SK-N-SH (cell line): ENCODE measurements at regions not wholly inside any gene's neighbourhood (a gene's known extent, or its start where the extent isn't known, plus 50 kb on each side); places are given as distances from the start of the nearest gene placed in this dataset.

ENCODE experiments used
- CTCF ChIA-PET: fragments of 300-600, 350-600 bp; formaldehyde crosslinking; extraction: SDS; loops from one replicate; lab custom pipeline; 2021; lab: Yijun Ruan, JAX
- POLR2A ChIA-PET: fragments of 350-600 bp; sonication (Branson Sonifier 250); formaldehyde crosslinking; extraction: SDS; loops from one replicate; lab custom pipeline; 2020; ENCODE audit warnings: antibody characterized with exemption, inconsistent platforms; lab: Yijun Ruan, JAX
- DNase-seq: peaks from one replicate; pipeline ENCODE4 v3.0.0; 2012
- H2AFZ ChIP-seq: fragments of 200-600 bp; sonication (generic); 2 replicates; pipeline ENCODE4 v1.8.1; 2016; ENCODE audit warnings: antibody characterized with exemption, mild to moderate bottlenecking, low read depth
- H3F3A ChIP-seq: fragments of 200-600 bp; sonication (generic); replicated peaks from 2 replicates; pipeline ENCODE3; 2016; ENCODE audit warnings: antibody characterized with exemption, mild to moderate bottlenecking; ENCODE audit not compliant: insufficient read depth
- H3K27ac ChIP-seq, 2 experiments: fragments of 200-500 bp in 1 of 2; fragments of 200-600 bp in 1 of 2; sonication (Bioruptor generic) in 1 of 2; sonication (generic), shearing (Covaris generic) in 1 of 2; 2 replicates each; pipeline versions ENCODE4 v1.5.1 to v1.6.1; 2014 to 2016; ENCODE audit warnings: low read depth in 2 of 2, inconsistent platforms in 1 of 2, low read length in 1 of 2, mild to moderate bottlenecking in 1 of 2, mixed read lengths in 1 of 2
- H3K27me3 ChIP-seq: fragments of 200-600 bp; sonication (generic), shearing (Covaris generic); 2 replicates; pipeline ENCODE4 v1.6.1; 2016; ENCODE audit warnings: mixed run types; ENCODE audit not compliant: insufficient read depth
- H3K36me3 ChIP-seq, 2 experiments: fragments of 200-500 bp in 1 of 2; fragments of 200-600 bp in 1 of 2; sonication (Bioruptor generic) in 1 of 2; sonication (generic) in 1 of 2; replicated peaks in 1 of 2; 2 replicates each; pipeline versions ENCODE3 to v1.5.1; 2014 to 2016; ENCODE audit warnings: low read length in 1 of 2, mild to moderate bottlenecking in 1 of 2; ENCODE audit not compliant: insufficient read depth in 2 of 2, control insufficient read depth in 1 of 2
- H3K4me1 ChIP-seq, 2 experiments: fragments of 200-500 bp in 1 of 2; fragments of 200-600 bp in 1 of 2; sonication (Bioruptor generic) in 1 of 2; sonication (generic), shearing (Covaris generic) in 1 of 2; 2 replicates each; pipeline versions ENCODE4 v1.5.1 to v1.6.1; 2014 to 2016; ENCODE audit warnings: low read depth in 1 of 2, low read length in 1 of 2, mixed run types in 1 of 2; ENCODE audit not compliant: insufficient read depth in 2 of 2, control insufficient read depth in 1 of 2
- H3K4me2 ChIP-seq: fragments of 200-600 bp; sonication (generic), shearing (Covaris generic); 2 replicates; pipeline ENCODE4 v1.6.1; 2017; ENCODE audit warnings: mixed run types
- H3K4me3 ChIP-seq, 2 experiments: fragments of 200-500 bp in 1 of 2; fragments of 200-600 bp in 1 of 2; sonication (Bioruptor generic) in 1 of 2; sonication (generic), shearing (Covaris generic) in 1 of 2; 2 replicates each; pipeline versions ENCODE4 v1.5.1 to v1.8.1; 2014 to 2016; ENCODE audit warnings: low read depth in 2 of 2, inconsistent platforms in 1 of 2, low read length in 1 of 2, mild to moderate bottlenecking in 1 of 2, mixed read lengths in 1 of 2, moderate library complexity in 1 of 2
- H3K79me2 ChIP-seq: fragments of 200-600 bp; sonication (generic); 2 replicates; pipeline ENCODE4 v1.8.1; 2017; ENCODE audit warnings: mild to moderate bottlenecking; ENCODE audit not compliant: insufficient read depth
- H3K9ac ChIP-seq: fragments of 200-600 bp; sonication (generic); 2 replicates; pipeline ENCODE4 v1.6.1; 2017; ENCODE audit warnings: mixed run types
- H3K9me2 ChIP-seq: fragments of 200-600 bp; sonication (generic); 2 replicates; pipeline ENCODE4 v1.6.1; 2017; ENCODE audit warnings: mixed run types
- H3K9me3 ChIP-seq: fragments of 200-600 bp; sonication (generic); 2 replicates; pipeline ENCODE4 v1.6.1; 2017; ENCODE audit warnings: mixed run types, mild to moderate bottlenecking, moderate library complexity
- H4K20me1 ChIP-seq: fragments of 200-600 bp; sonication (generic); 2 replicates; pipeline ENCODE4 v1.6.1; 2017; ENCODE audit warnings: mild to moderate bottlenecking, mixed run types; ENCODE audit not compliant: insufficient read depth
- EP300 ChIP-seq, 2 experiments: IDR thresholded peaks; 2 replicates each; pipeline versions ENCODE4 v1.4.0 to v1.6.1; 2012; ENCODE audit warnings: borderline replicate concordance in 1 of 2, low read depth in 1 of 2, low read length in 1 of 2
- FOSL2 ChIP-seq: IDR thresholded peaks from 2 replicates; pipeline ENCODE4 v1.4.0; 2012; ENCODE audit warnings: low read depth, mild to moderate bottlenecking, moderate library complexity, borderline replicate concordance
- FOXJ3 ChIP-seq: sonication (generic); formaldehyde crosslinking; IDR thresholded peaks from 2 replicates; pipeline ENCODE4 v1.5.1; 2020; ENCODE audit warnings: mild to moderate bottlenecking, missing genetic modification reagents
- FOXM1 ChIP-seq: IDR thresholded peaks from 2 replicates; pipeline ENCODE4 v1.4.0; 2012; ENCODE audit warnings: low read depth, mild to moderate bottlenecking
- GABPA ChIP-seq: IDR thresholded peaks from 2 replicates; pipeline ENCODE4 v1.4.0; 2012; ENCODE audit warnings: low read depth, mild to moderate bottlenecking
- JUND ChIP-seq: IDR thresholded peaks from 2 replicates; pipeline ENCODE4 v1.4.0; 2012
- MXI1 ChIP-seq: IDR thresholded peaks from 2 replicates; pipeline ENCODE4 v1.6.1; 2012; ENCODE audit warnings: mild to moderate bottlenecking, low read depth, low read length, improper control_type of control experiment
- NFIC ChIP-seq: IDR thresholded peaks from 2 replicates; pipeline ENCODE4 v1.4.0; 2012; ENCODE audit warnings: borderline replicate concordance
- RAD21 ChIP-seq: IDR thresholded peaks from 2 replicates; pipeline ENCODE4 v1.6.1; 2012; ENCODE audit warnings: mild to moderate bottlenecking, low read length
- RCOR1 ChIP-seq: fragments of 150-350 bp; IDR thresholded peaks from 2 replicates; pipeline ENCODE4 v1.6.1; 2017; ENCODE audit warnings: antibody characterized with exemption, low read length
- RFX5 ChIP-seq: IDR thresholded peaks from 2 replicates; pipeline ENCODE4 v1.6.1; 2012; ENCODE audit warnings: mild to moderate bottlenecking, improper control_type of control experiment, low read length
- RXRA ChIP-seq: IDR thresholded peaks from 2 replicates; pipeline ENCODE4 v1.4.0; 2012; ENCODE audit warnings: low read depth, mild to moderate bottlenecking, borderline replicate concordance
- SIN3A ChIP-seq: IDR thresholded peaks from 2 replicates; pipeline ENCODE4 v1.6.1; 2012; ENCODE audit warnings: low read depth, mild to moderate bottlenecking, low read length, moderate library complexity, borderline replicate concordance
- TAF1 ChIP-seq: IDR thresholded peaks from 2 replicates; pipeline ENCODE4 v1.6.1; 2012; ENCODE audit warnings: low read depth, mild to moderate bottlenecking, low read length, moderate library complexity, borderline replicate concordance
- TCF12 ChIP-seq: IDR thresholded peaks from 2 replicates; pipeline ENCODE4 v1.4.0; 2012
- TEAD4 ChIP-seq: IDR thresholded peaks from 2 replicates; pipeline ENCODE4 v1.4.0; 2012; ENCODE audit warnings: mild to moderate bottlenecking, borderline replicate concordance; ENCODE audit not compliant: insufficient read depth
- USF2 ChIP-seq: fragments of 150-350 bp; IDR thresholded peaks from 2 replicates; pipeline ENCODE4 v1.6.1; 2017; ENCODE audit warnings: antibody characterized with exemption, low read length, low read depth, borderline replicate concordance
- WGBS: methylation state at CpG from one replicate; pipeline ENCODE4 v1.1.6; 2017; ENCODE audit warnings: low lambda C conversion rate; 5-methylcytosine and 5-hydroxymethylcytosine counted together
- TF ChIP-seq, protein P1 (sequence below): IDR thresholded peaks from 2 replicates; pipeline ENCODE4 v1.4.0; 2012; ENCODE audit warnings: low read depth
- TF ChIP-seq, protein P2 (sequence below): fragments of 200-600 bp; sonication (generic); IDR thresholded peaks from 2 replicates; pipeline ENCODE4 v1.6.1; 2017; ENCODE audit warnings: antibody characterized with exemption, mild to moderate bottlenecking, moderate library complexity
- TF ChIP-seq, protein P3 (sequence below): IDR thresholded peaks from 2 replicates; pipeline ENCODE4 v1.6.1; 2012; ENCODE audit warnings: mild to moderate bottlenecking, low read depth, low read length, moderate library complexity
- TF ChIP-seq, protein P4 (sequence below): IDR thresholded peaks from 2 replicates; pipeline ENCODE4 v1.4.0; 2012; ENCODE audit warnings: low read depth, borderline replicate concordance

DNA sequence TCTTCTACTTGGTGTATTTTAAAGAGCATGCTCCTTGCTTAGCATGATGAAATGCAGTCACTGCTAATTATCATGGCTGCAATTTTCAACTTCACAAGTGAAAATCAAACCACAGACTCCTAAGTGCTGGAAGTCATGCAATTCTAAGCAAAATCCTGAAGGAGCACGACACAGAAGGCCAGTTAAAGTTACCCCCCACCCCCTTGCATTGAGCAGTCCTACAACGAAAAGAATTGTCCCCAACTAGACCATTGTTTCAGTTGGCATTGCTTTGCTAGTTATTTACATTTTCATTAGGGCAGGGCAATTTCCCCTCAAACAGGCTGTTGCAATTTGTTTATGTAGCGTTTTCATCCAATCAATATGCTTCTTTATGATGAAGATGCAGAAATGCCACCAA is 321.2 kb downstream of the PCDH7 start:
- CTCF ChIA-PET, result no interaction called here
- no peak for TF ChIP-seq USF2
- no peak for TF ChIP-seq SIN3A
- no peak for TF ChIP-seq RFX5
- TF ChIP-seq RCOR1, result no peak
- no peak for TF ChIP-seq MXI1
- TF ChIP-seq, protein P1, sequence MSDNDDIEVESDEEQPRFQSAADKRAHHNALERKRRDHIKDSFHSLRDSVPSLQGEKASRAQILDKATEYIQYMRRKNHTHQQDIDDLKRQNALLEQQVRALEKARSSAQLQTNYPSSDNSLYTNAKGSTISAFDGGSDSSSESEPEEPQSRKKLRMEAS, result no peak
- TF ChIP-seq FOXM1, result no peak
- no peak for TF ChIP-seq FOSL2
- TF ChIP-seq NFIC, result no peak
- no peak for TF ChIP-seq FOXJ3 (CRISPR knock-in tag)
- TF ChIP-seq, protein P2, sequence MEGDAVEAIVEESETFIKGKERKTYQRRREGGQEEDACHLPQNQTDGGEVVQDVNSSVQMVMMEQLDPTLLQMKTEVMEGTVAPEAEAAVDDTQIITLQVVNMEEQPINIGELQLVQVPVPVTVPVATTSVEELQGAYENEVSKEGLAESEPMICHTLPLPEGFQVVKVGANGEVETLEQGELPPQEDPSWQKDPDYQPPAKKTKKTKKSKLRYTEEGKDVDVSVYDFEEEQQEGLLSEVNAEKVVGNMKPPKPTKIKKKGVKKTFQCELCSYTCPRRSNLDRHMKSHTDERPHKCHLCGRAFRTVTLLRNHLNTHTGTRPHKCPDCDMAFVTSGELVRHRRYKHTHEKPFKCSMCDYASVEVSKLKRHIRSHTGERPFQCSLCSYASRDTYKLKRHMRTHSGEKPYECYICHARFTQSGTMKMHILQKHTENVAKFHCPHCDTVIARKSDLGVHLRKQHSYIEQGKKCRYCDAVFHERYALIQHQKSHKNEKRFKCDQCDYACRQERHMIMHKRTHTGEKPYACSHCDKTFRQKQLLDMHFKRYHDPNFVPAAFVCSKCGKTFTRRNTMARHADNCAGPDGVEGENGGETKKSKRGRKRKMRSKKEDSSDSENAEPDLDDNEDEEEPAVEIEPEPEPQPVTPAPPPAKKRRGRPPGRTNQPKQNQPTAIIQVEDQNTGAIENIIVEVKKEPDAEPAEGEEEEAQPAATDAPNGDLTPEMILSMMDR, result no peak
- Histone ChIP-seq H3K9ac (no peak overlapping the region), H4K20me1 (no peaks in the 10 kb centered on the region), H3K4me2 (no peak overlapping the region), H3K9me3 (no peaks in the 10 kb centered on the region), H3K4me3 (no peak overlapping the region), H3K36me3 (no peaks in the 10 kb centered on the region), H3K27ac (no peak overlapping the region), H3K4me1 (no peaks in the 10 kb centered on the region), H3F3A (no peaks in the 10 kb centered on the region), H2AFZ (no peak overlapping the region), H3K27me3 (no peaks in the 10 kb centered on the region), H3K79me2 (no peaks in the 10 kb centered on the region), H3K9me2 (no peaks in the 10 kb centered on the region)
- POLR2A ChIA-PET, result no interaction called here
- no peak for DNase-seq
- 44% methylated on average over 3 of the region's 3 CpGs for WGBS

DNA sequence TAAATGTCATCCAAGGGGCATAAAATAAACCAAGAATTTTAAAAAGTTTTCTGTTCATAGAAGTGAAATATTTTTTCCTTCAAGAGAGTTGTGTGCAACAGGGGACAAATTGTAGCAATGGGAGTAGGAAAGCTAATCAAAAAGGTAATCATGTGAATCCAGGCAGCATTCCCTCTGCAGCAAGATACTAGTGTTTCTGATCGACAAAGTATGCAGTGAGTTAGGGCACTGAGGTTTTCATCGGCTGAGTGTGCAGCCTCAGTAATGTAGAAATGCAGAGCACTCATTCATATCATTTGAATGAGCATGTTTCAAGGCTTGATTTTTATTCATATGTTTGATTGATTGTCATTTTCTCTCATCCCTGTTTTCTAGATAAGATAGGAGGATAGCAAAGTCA is 321.7 kb downstream of the PCDH7 start:
- DNase-seq, result no peak
- Histone ChIP-seq H3K4me3 (no peak overlapping the region), H2AFZ (no peak overlapping the region), H3K4me1 (no peaks in the 10 kb centered on the region), H3K36me3 (no peaks in the 10 kb centered on the region), H3K27me3 (no peaks in the 10 kb centered on the region), H3K79me2 (no peaks in the 10 kb centered on the region), H3K9me3 (no peaks in the 10 kb centered on the region), H4K20me1 (no peaks in the 10 kb centered on the region), H3K9me2 (no peaks in the 10 kb centered on the region), H3K27ac (no peak overlapping the region), H3K9ac (no peak overlapping the region), H3F3A (no peaks in the 10 kb centered on the region), H3K4me2 (no peak overlapping the region)
- ChIA-PET POLR2A (no interaction called here), CTCF (no interaction called here)
- WGBS, result 53% methylated on average over 2 of the region's 2 CpGs
- TF ChIP-seq SIN3A (no peak), RXRA (no peak), TAF1 (no peak), JUND (no peak), RAD21 (no peak), TCF12 (no peak), FOXM1 (no peak), RCOR1 (no peak), USF2 (no peak), GABPA (no peak), EP300 (IDR thresholded peaks at IDR 0.05; ENCODE audit: borderline replicate concordance in 1 of 2, low read depth in 1 of 2, low read length in 1 of 2) (no peak), TEAD4 (no peak), MXI1 (no peak)
- TF ChIP-seq, protein P3, sequence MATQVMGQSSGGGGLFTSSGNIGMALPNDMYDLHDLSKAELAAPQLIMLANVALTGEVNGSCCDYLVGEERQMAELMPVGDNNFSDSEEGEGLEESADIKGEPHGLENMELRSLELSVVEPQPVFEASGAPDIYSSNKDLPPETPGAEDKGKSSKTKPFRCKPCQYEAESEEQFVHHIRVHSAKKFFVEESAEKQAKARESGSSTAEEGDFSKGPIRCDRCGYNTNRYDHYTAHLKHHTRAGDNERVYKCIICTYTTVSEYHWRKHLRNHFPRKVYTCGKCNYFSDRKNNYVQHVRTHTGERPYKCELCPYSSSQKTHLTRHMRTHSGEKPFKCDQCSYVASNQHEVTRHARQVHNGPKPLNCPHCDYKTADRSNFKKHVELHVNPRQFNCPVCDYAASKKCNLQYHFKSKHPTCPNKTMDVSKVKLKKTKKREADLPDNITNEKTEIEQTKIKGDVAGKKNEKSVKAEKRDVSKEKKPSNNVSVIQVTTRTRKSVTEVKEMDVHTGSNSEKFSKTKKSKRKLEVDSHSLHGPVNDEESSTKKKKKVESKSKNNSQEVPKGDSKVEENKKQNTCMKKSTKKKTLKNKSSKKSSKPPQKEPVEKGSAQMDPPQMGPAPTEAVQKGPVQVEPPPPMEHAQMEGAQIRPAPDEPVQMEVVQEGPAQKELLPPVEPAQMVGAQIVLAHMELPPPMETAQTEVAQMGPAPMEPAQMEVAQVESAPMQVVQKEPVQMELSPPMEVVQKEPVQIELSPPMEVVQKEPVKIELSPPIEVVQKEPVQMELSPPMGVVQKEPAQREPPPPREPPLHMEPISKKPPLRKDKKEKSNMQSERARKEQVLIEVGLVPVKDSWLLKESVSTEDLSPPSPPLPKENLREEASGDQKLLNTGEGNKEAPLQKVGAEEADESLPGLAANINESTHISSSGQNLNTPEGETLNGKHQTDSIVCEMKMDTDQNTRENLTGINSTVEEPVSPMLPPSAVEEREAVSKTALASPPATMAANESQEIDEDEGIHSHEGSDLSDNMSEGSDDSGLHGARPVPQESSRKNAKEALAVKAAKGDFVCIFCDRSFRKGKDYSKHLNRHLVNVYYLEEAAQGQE, result no peak
- TF ChIP-seq, protein P4, sequence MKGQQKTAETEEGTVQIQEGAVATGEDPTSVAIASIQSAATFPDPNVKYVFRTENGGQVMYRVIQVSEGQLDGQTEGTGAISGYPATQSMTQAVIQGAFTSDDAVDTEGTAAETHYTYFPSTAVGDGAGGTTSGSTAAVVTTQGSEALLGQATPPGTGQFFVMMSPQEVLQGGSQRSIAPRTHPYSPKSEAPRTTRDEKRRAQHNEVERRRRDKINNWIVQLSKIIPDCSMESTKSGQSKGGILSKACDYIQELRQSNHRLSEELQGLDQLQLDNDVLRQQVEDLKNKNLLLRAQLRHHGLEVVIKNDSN, result no peak
